PC-9 (cell line): ENCODE measurements at regions not wholly inside any gene's neighbourhood (a gene's known extent, or its start where the extent isn't known, plus 50 kb on each side); places are given as distances from the start of the nearest gene placed in this dataset.

ENCODE experiments used
- EZH2 ChIP-seq: fragments of 200-600 bp; sonication (generic); IDR thresholded peaks from 2 replicates; pipeline ENCODE4 v1.8.0; 2017; ENCODE audit warnings: antibody characterized with exemption, low read depth
- TF ChIP-seq, protein P1 (sequence below): fragments of 200-600 bp; sonication (generic); conservative IDR thresholded peaks from 2 replicates; pipeline ENCODE4 v1.6.1; 2017; ENCODE audit warnings: mixed run types, antibody characterized with exemption, mild to moderate bottlenecking, moderate library complexity

DNA sequence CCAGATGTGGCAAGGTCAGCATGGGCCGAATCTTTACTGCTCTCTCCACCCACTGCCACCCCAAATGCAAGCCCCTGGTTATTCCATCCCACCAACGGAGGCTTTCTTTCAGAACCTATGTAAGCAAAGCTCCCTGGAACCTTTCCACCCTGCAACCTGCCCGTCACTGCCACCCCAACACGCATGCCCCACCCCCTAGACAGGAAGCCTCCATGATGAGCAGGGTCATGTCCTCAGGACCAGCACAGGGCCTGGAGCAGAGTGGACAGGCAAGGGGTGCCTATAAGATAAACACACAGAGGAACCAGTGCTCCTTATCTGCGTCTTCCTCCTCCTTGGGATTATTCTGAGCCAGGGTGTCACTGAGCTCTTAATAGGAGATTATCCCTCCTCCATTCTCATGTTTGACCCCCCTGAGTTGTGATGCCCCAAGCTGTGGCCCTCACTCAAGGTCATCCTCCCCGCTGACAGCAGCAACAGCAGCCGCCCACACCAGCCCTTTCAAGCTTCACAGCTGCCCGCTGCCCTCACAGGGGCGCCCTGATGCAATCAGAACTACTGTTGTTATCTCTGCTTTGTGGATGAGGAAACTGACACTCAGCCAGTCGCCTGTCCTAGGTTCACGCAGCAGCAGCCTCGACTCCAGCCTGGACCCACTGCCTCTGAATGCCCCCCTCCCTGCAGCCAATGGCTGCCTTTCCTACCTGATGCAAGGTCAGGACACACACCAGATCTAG is 647.3 kb downstream of the TBC1D22A start:
- TF ChIP-seq EZH2: no peak
- TF ChIP-seq, protein P1, sequence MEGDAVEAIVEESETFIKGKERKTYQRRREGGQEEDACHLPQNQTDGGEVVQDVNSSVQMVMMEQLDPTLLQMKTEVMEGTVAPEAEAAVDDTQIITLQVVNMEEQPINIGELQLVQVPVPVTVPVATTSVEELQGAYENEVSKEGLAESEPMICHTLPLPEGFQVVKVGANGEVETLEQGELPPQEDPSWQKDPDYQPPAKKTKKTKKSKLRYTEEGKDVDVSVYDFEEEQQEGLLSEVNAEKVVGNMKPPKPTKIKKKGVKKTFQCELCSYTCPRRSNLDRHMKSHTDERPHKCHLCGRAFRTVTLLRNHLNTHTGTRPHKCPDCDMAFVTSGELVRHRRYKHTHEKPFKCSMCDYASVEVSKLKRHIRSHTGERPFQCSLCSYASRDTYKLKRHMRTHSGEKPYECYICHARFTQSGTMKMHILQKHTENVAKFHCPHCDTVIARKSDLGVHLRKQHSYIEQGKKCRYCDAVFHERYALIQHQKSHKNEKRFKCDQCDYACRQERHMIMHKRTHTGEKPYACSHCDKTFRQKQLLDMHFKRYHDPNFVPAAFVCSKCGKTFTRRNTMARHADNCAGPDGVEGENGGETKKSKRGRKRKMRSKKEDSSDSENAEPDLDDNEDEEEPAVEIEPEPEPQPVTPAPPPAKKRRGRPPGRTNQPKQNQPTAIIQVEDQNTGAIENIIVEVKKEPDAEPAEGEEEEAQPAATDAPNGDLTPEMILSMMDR: no peak
